Nucleus accumbens (tissue), 56 donors: ENCODE measurements at regions not wholly inside any gene's neighbourhood (a gene's known extent, or its start where the extent isn't known, plus 50 kb on each side); places are given as distances from the start of the nearest gene placed in this dataset.

ENCODE experiments used
- DNase-seq, 56 donors: peaks; one replicate each; lab custom pipeline; 2025; lab: John Stamatoyannopoulos, UW

- DNase-seq: no peak
Observed at GRCh38 chr3:147740928-147741327, 331.8 kb downstream of the ZIC1 start.

- no peak for DNase-seq
Observed at GRCh38 chr3:147744967-147745366, 335.8 kb downstream of the ZIC1 start.

- no peak for DNase-seq
Observed at GRCh38 chr3:147755310-147755709, 346.1 kb downstream of the ZIC1 start.

- DNase-seq: no peak
Observed at GRCh38 chr3:147756476-147756875, 347.3 kb downstream of the ZIC1 start.

GRCh38 chr3:147757866-147758265 lies 348.7 kb downstream of the ZIC1 start:
- peak in 8 of 56 donors; percentile 0 to 14 (median 2) for DNase-seq

- no peak for DNase-seq
Observed at GRCh38 chr3:147758771-147759170, 349.6 kb downstream of the ZIC1 start.

GRCh38 chr3:147760085-147760484 lies 350.9 kb downstream of the ZIC1 start:
- no peak for DNase-seq

- DNase-seq: no peak
Observed at GRCh38 chr3:147760941-147761340, 351.8 kb downstream of the ZIC1 start.

- DNase-seq: no peak
Observed at GRCh38 chr3:147773116-147773630, 364.0 kb downstream of the ZIC1 start.

GRCh38 chr3:147775411-147775810 lies 366.2 kb downstream of the ZIC1 start:
- no peak for DNase-seq

GRCh38 chr3:147775816-147776530 lies 366.8 kb downstream of the ZIC1 start:
- no peak for DNase-seq

GRCh38 chr3:147793841-147794240 lies 384.7 kb downstream of the ZIC1 start:
- DNase-seq: no peak

- no peak for DNase-seq
Observed at GRCh38 chr3:147794596-147794995, 385.4 kb downstream of the ZIC1 start.

GRCh38 chr3:147795418-147795817 lies 386.3 kb downstream of the ZIC1 start:
- no peak for DNase-seq

GRCh38 chr3:147797095-147797494 lies 387.9 kb downstream of the ZIC1 start:
- DNase-seq: no peak

- DNase-seq: no peak
Observed at GRCh38 chr3:147799601-147800000, 390.4 kb downstream of the ZIC1 start.

GRCh38 chr3:147807776-147808175 lies 398.6 kb downstream of the ZIC1 start:
- DNase-seq: no peak

GRCh38 chr3:147809206-147809605 lies 400.0 kb downstream of the ZIC1 start:
- no peak for DNase-seq

GRCh38 chr3:147812186-147812911 lies 403.2 kb downstream of the ZIC1 start:
- no peak for DNase-seq

GRCh38 chr3:147813256-147813655 lies 404.1 kb downstream of the ZIC1 start:
- no peak for DNase-seq

GRCh38 chr3:147816752-147817151 lies 407.6 kb downstream of the ZIC1 start:
- no peak for DNase-seq

- no peak for DNase-seq
Observed at GRCh38 chr3:147832611-147833010, 423.4 kb downstream of the ZIC1 start.
